IPS DF 4.7 (cell line): ENCODE measurements at regions not wholly inside any gene's neighbourhood (a gene's known extent, or its start where the extent isn't known, plus 50 kb on each side); places are given as distances from the start of the nearest gene placed in this dataset.

Experiments used
- DNase-seq: peaks from one replicate; pipeline ENCODE4 v3.0.0-alpha.2; 2013; ENCODE audit warnings: low spot score; ENCODE audit errors: extremely low read depth

DNA sequence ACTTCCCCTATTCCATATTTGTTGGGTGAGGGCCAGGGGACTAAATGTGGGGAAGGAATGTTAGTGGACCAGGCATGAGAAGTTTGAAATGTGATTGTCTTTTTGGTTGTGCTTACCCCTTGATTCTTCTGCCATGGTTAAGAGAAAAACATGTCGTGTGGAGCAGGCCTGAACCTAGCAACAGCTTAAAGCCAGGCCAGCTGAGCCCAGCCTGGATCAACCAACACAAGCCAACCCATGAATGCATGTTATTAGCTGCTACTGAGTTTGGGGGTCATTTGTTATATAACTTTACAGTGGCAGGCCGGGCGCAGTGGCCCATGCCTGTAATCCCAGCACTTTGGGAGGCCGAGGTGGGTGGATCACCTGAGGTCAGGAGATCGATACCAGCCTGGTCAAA lies 52.4 kb upstream of the TRIO start:
- no peak for DNase-seq

DNA sequence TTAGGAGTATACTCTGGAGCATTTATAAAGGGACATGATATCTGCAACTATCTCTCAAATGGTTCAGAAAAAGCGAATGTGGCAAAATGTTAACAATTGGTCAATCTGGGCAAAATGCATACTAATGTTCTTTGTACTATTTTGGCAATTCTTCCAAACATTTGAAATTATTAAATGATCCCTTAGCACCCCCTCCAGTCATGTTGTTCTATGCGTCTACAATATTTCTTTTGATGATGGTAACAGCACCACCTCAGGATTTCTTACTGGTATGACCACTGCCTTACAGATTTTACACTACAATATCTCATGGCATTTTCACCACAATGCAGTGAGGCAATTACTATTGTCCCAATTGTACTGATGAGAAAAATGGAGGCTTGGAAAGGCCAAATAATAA lies 52.9 kb upstream of the TRIO start:
- no peak for DNase-seq

DNA sequence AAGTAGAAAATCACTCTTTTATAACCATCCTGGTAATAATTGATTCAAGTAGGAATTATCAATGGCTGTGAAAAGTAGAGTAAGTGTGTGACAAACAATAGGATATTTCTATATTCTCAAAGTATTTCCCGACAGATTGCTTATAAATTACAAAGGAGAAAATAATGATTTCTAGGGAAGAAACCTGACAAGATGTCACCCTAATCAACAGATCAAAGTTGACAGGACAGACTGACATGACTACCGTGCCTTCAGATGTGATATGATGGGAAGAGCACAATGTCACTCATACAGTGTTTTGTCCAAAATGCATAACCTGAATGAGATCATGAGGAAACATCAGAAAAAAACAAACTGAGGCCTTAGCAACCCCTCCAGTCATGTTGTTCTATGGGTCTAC lies 53.9 kb upstream of the TRIO start:
- DNase-seq: no peak

DNA sequence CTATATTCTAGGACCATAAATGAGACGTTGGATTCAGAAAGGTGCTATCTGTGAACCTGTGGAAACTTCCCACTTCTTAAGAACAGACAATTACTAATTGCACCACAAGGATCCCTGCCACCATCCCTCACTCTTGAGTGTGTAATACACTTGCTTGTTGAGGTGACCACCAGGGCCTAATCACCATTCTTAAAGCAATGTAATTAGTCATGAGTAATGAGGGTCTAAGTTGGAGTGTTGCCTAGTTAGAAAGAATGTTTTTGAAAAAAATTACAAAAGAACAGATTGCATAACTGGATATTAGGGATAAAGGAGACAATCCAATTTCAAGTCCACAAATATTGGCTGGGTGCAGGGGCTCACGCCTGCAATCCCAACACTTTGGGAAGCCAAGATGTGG lies 56.9 kb upstream of the TRIO start:
- no peak for DNase-seq

DNA sequence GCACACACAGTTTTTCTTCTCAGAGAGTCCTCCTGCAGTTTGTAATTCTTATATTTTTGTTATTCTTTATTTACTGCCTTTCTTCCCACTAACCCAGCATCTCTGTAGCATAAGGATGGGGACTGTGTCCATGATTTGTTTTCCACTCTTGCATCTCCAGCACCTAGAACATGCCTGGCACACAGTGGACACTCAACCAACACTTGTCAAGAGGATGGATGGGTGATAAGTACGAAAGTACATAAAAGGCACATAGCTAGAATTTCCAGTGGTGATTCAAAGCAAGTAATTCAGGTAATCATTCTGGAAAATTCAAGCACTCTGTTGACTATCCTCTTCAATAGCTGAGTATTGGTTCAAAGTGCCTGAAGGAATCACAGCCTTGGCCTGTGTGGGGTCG lies 60.2 kb upstream of the TRIO start:
- DNase-seq: no peak

GRCh38 chr5:14082523-14082922 lies 60.6 kb upstream of the TRIO start:
- DNase-seq: no peak

DNA sequence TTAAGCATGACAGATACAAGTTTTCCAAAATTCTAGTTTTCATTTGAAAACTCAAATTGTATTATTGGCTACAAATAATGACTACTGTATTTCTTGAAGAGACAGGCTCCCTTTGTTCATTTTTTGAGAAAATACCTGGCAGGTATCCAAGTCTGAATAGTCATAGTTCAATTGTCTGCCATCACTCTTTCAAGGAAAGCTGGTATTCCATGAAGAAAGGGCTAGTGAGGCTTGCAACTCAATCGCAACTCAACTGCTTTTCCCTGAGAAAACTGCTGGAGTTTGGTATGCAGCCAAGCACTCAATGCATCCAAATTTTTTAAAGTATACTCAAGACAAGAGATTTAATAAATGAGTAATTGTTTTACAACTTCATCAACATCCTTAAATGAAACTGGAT lies 61.4 kb upstream of the TRIO start:
- DNase-seq: no peak

DNA sequence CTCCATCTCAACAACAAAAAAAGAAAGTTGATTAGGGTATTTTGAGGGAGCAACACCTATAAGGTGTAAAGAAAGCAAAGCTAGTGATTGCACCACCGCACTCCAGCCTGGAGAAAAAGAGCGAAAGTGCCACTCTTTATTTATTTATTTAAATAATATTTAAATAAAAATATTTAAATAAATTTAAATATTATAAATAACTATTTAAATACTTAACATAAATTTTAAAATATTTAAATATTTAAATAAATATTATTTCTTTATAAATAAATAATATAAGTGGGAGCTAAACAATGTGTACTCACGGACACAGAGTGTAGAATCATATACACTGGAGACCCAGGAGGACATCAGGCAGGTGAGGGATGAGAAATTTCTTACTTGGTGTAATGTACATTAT lies 64.4 kb upstream of the TRIO start:
- DNase-seq: no peak

DNA sequence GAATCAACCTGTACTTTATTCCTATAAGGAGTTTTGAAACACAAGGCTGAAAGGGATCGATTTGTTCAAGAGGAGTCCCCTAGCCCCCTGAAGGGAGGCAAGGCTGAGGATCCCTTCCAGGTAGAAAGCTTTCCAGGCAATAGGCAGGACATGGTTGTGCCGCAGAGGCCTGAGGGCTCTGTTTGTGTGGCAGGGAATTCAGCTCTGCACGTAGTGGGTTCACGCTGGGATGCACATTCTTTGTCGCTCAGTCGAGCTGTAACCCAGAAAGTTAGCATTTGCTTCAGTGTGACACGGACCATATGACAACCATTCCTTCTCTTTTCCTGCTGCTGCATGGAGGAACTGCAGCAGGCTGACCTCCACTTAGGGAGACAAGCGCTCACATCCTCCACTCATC lies 65.6 kb upstream of the TRIO start:
- no peak for DNase-seq

GRCh38 chr5:14076561-14076960 lies 66.6 kb upstream of the TRIO start:
- no peak for DNase-seq

DNA sequence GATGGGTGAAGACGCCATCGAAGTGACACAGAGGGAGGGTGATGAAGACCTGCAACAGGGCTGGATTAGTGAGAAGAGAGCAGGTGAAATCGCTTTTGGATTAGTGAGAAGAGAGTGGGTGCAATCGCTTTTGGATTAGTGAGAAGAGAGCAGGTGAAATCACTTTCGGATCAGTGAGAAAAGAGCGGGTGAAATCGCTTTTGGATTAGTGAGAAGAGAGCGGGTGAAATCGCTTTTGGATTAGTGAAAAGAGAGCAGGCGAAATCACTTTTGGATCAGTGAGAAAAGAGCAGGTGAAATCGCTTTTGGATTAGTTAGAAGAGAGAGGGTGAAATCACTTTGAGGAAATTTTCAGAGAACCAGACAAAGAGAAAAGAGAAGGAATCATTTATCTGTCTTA lies 67.2 kb upstream of the TRIO start:
- no peak for DNase-seq

- DNase-seq: no peak
Measured at GRCh38 chr5:14071433-14071832, 71.7 kb upstream of the TRIO start.

GRCh38 chr5:14069021-14069420 lies 74.1 kb upstream of the TRIO start:
- DNase-seq: no peak

DNA sequence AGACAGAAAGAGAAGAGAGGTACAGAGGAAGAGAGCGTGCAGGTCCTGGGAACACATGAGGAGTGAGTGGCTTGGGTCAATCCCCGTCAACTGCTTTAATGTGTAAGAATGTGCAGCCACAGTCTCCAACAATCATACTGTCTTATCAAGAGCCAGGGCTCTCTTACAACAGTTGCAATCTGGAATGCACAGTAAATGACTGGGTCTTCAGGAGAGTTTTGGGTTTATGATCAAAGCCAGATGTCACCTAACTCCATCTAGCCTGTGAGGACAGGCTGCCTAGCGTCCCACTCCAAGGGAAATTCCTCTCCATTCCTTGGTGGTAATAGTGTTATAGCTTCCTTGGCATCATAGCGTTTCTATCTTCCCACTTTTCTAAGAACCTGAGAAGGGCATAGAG lies 75.0 kb upstream of the TRIO start:
- DNase-seq: no peak

DNA sequence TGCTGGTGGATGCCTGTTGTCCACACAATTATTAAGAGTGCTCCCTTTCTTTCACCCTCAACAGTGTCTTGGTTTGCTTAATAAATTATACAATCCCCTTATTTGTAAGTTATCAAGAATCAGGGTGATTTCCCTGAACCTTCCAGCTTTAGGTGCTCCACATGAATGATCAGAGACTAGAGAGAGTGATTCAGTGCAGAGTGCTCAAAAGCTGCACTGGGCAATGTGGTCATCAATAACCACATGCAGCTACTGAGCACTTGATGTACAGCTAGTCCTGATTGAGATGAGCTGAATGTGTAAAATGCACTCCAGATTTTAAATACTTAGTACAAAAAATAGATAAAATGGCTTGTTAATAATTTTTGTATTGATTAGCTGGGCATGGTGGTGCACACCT lies 76.8 kb upstream of the TRIO start:
- DNase-seq: no peak

DNA sequence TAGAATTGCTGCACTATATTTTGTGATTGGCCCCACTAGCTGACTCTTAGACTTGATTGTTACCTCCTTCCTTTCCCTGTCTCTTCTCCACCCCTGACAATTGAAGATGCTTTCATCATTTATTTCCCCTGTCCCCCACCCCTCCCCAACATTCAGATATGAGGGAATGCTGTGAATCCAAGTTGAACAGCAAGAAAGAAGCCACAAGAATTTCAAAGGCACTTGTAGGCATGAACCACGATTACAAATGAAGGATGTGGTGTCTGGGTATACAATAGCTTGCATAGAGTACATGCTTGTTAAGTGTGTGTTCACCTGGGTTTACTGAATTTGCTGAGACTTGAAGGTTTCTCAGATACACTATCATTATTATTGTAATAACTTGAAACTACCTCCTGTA lies 78.3 kb upstream of the TRIO start:
- DNase-seq: no peak

DNA sequence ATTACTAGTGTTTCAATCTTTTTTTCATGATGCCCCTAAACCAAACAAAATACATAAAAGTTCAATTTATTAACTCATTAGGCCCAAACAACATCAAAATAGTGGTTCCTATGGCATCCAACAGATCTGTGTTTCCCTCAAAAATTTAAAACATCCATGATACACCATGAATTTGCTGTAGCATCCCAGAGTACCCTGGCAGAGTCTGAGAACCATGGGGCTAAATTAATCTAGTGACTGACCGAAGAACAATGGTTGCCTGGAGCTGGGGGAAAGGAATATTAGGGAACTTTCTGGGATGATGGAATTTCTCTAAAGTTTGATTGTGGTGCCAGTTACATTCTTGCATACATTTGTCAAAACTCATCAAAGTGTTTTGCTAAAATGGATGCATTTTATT lies 79.5 kb upstream of the TRIO start:
- no peak for DNase-seq

DNA sequence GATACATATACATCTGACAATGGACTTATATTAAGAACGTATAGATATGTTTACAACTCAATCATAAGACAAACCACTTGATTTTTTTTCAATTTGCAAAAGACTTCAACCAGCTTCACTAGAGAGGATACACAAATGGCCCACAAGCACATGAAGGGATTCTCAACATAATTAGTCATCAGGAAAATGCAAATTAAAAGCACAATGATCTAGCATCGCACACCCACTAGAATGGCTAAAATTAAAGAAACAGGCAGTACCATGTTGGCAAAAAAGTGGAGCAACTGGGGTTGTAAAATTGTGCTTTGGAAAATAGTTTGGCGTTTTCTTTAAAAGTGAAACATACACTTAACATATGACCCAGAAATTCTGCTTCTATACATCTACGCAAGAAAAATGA lies 80.0 kb upstream of the TRIO start:
- no peak for DNase-seq

DNA sequence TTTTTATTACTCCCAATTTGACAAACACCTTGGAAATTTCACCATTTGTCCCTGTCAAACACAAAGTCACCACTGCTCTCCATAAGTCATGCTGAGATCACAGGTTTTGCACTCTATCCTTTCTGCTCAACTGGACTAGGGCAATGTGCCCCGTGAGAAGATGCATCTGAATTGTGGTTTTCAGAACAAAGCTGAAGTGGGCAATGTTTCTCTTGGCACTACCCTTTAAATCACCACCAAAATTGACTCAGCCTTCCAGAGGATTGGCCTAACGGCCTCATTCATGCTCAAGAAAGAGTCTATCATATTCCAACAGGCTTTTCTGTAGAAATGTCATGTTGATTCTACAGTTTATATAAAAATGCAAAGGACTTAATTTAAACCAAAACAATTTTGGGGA lies 81.0 kb upstream of the TRIO start:
- DNase-seq: no peak

DNA sequence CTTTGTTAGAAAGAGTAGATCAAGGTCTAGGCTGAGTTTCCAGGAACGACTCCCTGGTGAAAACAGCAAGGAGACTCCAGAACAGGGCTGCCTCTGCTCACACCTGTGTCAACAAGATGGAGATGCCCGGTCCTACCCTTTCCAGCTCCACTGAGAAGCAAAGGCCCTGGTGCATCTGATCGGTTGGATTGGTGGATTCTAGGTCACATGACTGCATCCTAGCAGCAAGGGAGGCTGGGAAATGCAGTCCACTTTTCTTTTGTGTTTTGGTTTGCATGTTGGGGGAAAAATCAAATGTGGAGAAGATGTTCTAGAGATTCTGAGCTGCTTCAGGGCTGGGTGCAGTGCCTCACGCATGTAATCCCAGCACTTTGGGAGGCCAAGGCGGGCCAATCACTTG lies 82.0 kb upstream of the TRIO start:
- DNase-seq: no peak

- DNase-seq: no peak
Measured at GRCh38 chr5:14060218-14060617, 82.9 kb upstream of the TRIO start.

DNA sequence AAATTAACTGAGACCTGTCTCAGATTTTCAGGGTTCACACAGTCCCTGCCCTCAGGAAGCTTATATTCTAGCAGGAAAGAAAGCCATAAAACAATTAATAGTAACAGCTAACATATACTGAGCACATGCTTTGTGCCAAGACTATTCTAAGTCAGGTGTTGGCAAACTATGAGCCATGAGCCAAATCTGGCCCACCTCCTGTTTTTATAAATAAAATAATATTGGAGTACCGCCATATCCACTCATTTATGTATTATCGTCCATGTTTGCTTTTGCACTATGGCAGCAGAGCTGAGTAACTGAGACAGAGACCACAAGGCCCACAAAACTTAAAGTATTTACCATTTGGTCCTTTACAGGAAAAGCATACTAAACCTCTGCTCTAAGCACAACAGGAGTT lies 83.3 kb upstream of the TRIO start:
- no peak for DNase-seq

- no peak for DNase-seq
Measured at GRCh38 chr5:14057289-14057688, 85.9 kb upstream of the TRIO start.

DNA sequence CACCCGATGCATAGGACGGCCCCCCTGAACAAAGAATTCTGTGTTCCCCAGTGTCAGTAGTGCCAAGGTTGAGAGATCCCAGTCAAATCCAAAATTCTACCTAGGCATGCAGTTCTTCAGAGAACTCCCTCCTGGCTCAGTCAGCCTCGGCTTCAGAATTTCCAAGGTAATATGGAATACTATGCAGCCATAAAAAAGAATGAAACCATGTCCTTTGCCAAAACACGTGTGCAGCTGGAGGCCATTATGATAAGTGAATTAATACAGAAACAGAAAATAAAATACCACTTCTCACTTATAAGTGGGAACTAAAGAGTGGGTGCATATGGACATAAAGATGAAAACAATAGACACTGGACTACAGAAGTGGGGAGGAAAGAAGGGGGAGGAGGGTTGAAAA lies 87.1 kb upstream of the TRIO start:
- DNase-seq: no peak
